Activated CD8-positive, alpha-beta T cell treated with anti-CD3 and anti-CD28 coated beads for 36 hours (primary cell): ENCODE measurements at regions not wholly inside any gene's neighbourhood (a gene's known extent, or its start where the extent isn't known, plus 50 kb on each side); places are given as distances from the start of the nearest gene placed in this dataset.

Source experiments
- ATAC-seq: fragments of 200-7000 bp; cut with Tn5 transposase; one replicate; pipeline ENCODE4 v1.10.0; 2021; ENCODE audit warnings: mild to moderate bottlenecking, moderate library complexity
- CTCF ChIA-PET: fragments of 350-600 bp; sonication (Branson Sonifier 250); formaldehyde crosslinking; loops from one replicate; lab custom pipeline; 2021; ENCODE audit warnings: antibody characterized with exemption; lab: Charles Lee
- POLR2A ChIA-PET: fragments of 350-600 bp; sonication (Branson Sonifier 250); formaldehyde crosslinking; loops from one replicate; lab custom pipeline; 2021; ENCODE audit warnings: antibody characterized with exemption; lab: Charles Lee
- DNase-seq: peaks from one replicate; pipeline ENCODE4 v3.0.0-alpha.2; 2020
- H3K27ac Mint-ChIP-seq: one replicate; pipeline ENCODE4 v1.8.0; 2021; ENCODE audit warnings: mild to moderate bottlenecking, mixed read lengths
- H3K27me3 Mint-ChIP-seq: one replicate; pipeline ENCODE4 v1.8.0; 2021; ENCODE audit warnings: mixed read lengths
- H3K36me3 Mint-ChIP-seq: one replicate; pipeline ENCODE4 v1.8.0; 2021; ENCODE audit warnings: low read depth, mixed read lengths
- H3K4me1 Mint-ChIP-seq: one replicate; pipeline ENCODE4 v1.8.0; 2021; ENCODE audit warnings: low read depth, mixed read lengths
- H3K4me3 Mint-ChIP-seq: one replicate; pipeline ENCODE4 v1.8.0; 2021; ENCODE audit warnings: mild to moderate bottlenecking, moderate library complexity, mixed read lengths
- H3K9me3 Mint-ChIP-seq: one replicate; pipeline ENCODE4 v1.8.0; 2021; ENCODE audit warnings: mixed read lengths
- CTCF ChIP-seq: fragments of 200-600 bp; IDR thresholded peaks from one replicate; pipeline ENCODE4 v1.8.0; 2022; ENCODE audit warnings: antibody characterized with exemption, mild to moderate bottlenecking
- intact Hi-C: fragments of 100-400 bp; cut with micrococcal nuclease; formaldehyde crosslinking; loops from one replicate; pipeline ENCODE4 v1.10.0; 2022

DNA sequence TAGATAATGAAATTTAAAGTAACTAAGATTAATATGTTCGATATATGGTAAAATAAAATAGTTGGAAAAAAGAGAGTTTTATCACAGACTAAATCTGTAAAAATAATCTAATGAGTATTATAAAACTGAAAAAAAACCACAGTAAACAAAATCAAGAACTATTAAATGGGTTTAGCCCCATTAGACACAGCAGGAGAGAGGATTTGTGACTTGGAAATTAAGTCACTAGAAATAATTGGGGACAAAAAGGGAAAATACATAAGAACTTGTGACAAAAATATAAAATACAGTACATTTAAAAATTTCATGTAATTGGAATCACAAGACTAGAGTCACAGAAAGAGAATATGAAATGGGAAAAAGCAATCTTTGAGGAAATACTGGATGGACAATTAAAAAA lies 1114.6 kb upstream of the KLHL29 start:
- no peak for DNase-seq
- H3K36me3 Mint-ChIP-seq: no peaks in the 10 kb centered on the region
- no peak for TF ChIP-seq CTCF
- no peaks in the 10 kb centered on the region for H3K27me3 Mint-ChIP-seq
- peaks cover 5% of the 10 kb centered on the region for H3K9me3 Mint-ChIP-seq
- ATAC-seq: no peak
- no peak overlapping the region for H3K27ac Mint-ChIP-seq
- CTCF ChIA-PET: no interaction called here
- no peaks in the 10 kb centered on the region for H3K4me1 Mint-ChIP-seq
- H3K4me3 Mint-ChIP-seq: no peak overlapping the region
- intact Hi-C loops: no loop called here
- POLR2A ChIA-PET: no interaction called here

- Mint-ChIP-seq H3K36me3 (no peaks in the 10 kb centered on the region), H3K4me3 (no peak overlapping the region), H3K4me1 (no peaks in the 10 kb centered on the region), H3K27ac (no peak overlapping the region), H3K27me3 (no peaks in the 10 kb centered on the region), H3K9me3 (peaks cover 3% of the 10 kb centered on the region)
- intact Hi-C loops: no loop called here
- DNase-seq: no peak
- ChIA-PET CTCF (no interaction called here), POLR2A (no interaction called here)
- no peak for ATAC-seq
- TF ChIP-seq CTCF: no peak
Measured at GRCh38 chr2:22273853-22274252, 1111.1 kb upstream of the KLHL29 start.

DNA sequence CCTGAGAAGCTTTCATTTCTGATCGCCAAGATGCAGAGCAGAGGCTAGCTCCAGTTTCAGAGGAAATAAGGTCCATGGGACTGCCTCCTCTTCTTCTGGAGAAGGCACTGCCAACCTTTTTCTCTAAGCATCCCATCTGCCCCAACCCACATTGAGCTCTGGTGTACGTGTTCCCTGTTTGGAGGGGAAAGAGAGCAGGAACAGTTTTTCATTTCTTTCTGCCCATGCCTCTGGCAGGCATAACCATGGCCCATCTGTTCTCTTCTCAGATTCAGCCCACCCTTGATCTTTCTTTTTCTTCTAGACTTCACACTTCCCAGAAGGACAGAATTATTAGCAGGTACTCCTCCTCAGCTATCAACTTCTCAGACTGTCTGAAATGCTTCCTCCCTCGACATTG lies 1110.3 kb upstream of the KLHL29 start:
- Mint-ChIP-seq H3K27me3 (no peaks in the 10 kb centered on the region), H3K9me3 (peaks cover 3% of the 10 kb centered on the region), H3K36me3 (no peaks in the 10 kb centered on the region), H3K4me1 (no peaks in the 10 kb centered on the region), H3K4me3 (no peak overlapping the region), H3K27ac (no peak overlapping the region)
- intact Hi-C loops: no loop called here
- ChIA-PET POLR2A (no interaction called here), CTCF (no interaction called here)
- DNase-seq (no peak), ATAC-seq (no peak)
- TF ChIP-seq CTCF: no peak

DNA sequence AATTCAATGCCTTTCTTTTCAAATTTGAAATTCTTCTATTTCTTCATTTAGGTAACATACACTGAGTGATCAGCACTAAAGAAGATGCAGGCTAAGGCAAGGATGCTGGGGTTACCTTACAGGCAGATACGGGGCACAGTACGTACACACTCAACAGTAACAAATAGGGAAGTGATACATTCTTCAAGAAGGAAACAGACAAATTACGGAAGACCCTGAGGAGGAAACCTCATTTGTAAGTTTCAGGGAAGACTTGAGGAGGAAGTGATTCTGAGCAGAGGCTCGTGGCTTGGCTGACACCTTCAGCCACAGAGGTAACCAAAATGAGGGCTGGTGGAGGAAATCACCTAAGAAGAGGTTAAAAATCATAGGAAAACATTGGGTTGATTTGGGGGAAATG lies 1108.3 kb upstream of the KLHL29 start:
- H3K27ac Mint-ChIP-seq: no peak overlapping the region
- intact Hi-C loops: no loop called here
- H3K27me3 Mint-ChIP-seq: no peaks in the 10 kb centered on the region
- no peaks in the 10 kb centered on the region for H3K4me1 Mint-ChIP-seq
- DNase-seq (no peak), ATAC-seq (no peak)
- TF ChIP-seq CTCF: no peak
- ChIA-PET CTCF (no interaction called here), POLR2A (no interaction called here)
- no peaks in the 10 kb centered on the region for H3K36me3 Mint-ChIP-seq
- H3K4me3 Mint-ChIP-seq: no peak overlapping the region
- no peaks in the 10 kb centered on the region for H3K9me3 Mint-ChIP-seq

GRCh38 chr2:22279541-22279940 lies 1105.4 kb upstream of the KLHL29 start:
- Mint-ChIP-seq H3K27ac (no peak overlapping the region), H3K4me1 (no peaks in the 10 kb centered on the region), H3K4me3 (no peak overlapping the region), H3K27me3 (no peaks in the 10 kb centered on the region), H3K9me3 (no peaks in the 10 kb centered on the region), H3K36me3 (no peaks in the 10 kb centered on the region)
- intact Hi-C loops: no loop called here
- CTCF ChIA-PET: no interaction called here
- no peak for TF ChIP-seq CTCF
- no peak for DNase-seq
- no peak for ATAC-seq
- POLR2A ChIA-PET: no interaction called here
